Renal pelvis (tissue), 1 donor: ENCODE measurements at regions not wholly inside any gene's neighbourhood (a gene's known extent, or its start where the extent isn't known, plus 50 kb on each side); places are given as distances from the start of the nearest gene placed in this dataset.
"Not testable (repeated sequence)": the region's sequence is repeated elsewhere in the genome, so short reads cannot be mapped to it uniquely, and the experiment has no call there.

Experiments
- DNase-seq: peaks from one replicate; pipeline ENCODE4 v3.0.0-alpha.2; 2013

DNA sequence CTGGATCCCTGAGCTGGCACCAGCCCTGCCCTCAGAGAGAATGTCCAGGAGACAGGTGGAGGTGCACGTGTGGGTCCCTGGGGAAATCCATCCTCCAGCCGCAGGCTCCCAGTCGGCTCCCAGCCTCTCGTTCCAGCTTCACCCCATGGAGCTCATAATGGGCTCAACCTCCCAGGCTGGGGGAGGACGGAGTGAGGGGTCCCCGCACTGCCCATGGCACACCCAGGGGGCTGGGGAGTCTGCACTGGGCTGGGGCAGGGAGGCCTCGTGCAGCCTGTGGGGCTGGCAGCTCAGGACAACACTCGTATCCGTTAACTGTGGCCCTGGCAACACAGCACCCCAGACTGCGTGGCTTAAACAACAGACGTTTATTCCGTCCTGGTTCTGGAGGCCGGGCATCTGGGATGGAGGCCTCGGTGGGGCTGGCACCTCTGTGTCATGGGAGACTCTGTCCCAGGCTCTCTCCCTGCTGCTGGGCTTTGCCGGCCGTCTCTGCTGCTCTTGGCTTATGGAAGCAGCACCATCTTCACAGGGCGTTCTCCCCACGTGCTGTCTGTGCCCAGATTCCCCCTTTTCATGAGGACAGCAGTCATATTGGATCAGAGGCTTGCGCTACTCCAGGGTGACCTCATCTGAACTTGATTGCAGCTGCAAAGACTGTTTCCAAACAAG is 223.6 kb downstream of the TMEM121 start:
- DNase-seq: not testable (repeated sequence)

DNA sequence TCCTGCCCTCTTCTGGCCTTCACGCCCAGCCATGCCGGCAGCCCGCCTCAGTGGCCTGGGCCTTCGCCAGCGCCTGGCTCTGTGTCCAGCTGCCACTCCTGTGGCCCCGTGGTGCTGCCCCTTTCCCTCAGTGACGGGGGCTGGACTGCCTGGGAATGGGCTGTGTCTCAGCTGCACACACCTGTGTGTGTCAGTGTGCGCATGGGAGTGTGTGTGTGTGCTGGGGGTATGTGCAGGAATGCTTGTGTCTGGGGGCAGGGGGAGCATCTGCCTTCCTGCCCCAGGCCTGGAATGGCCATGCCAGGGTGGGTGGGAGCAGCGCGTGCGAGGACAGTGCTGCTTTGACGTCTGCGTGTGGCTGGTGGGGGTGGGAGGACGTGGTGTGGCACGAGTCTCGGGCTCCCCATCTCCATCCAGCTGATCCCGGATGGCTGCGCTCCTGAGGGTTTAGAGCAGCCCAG is 224.9 kb downstream of the TMEM121 start:
- not testable (repeated sequence) for DNase-seq

DNA sequence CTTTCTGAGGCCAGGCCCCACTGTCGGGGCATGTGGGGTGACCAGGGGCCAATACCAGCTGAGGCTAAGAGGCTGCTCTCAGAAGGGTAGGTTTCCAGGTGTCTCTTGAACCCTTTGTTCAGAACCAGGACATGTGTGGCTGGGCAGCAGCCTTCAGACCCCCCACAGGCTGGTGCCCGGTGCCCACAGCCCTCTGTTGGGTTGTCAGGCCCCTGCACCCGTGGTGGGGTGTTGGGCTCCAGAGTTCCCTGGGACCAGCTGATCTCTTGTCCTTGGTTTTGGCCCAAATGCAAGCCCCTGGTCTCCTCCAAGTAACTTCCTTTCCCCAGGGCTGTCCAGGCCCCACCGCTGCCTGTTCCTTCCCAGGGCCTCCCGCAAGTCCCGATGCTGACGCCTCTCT is 226.0 kb downstream of the TMEM121 start:
- DNase-seq: not testable (repeated sequence)

DNA sequence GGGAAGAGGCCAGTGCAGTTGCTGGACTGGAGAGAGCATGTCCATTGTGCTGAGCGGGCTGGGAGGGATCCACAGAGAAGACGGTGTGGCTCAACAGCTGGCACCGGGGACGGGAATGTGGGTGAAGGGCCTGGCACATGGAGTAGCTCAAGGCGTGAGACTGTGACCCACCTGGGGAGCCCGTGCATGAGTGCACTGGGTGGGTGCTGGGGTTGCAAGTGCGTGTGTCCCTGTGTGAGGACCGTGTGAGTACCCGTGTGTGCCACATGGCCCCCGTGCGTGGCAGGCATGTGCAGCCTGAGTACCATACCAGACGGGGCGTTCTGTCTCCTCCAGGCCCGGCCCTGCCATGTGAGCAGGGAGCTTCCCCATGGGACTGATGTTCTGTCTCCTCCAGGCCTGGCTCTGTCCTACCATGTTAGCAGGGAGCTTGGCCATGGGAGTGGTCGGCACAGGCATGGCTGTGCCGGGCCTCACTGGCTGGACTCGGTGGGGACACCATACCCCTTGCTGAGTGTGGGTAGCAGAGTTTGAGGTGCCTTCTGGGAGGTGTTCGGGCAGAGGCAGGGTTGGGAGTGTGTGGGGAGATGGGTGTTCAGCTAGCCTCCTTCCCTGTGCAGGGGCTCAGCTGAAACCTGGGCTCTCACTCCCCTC is 234.4 kb downstream of the TMEM121 start:
- DNase-seq: no peak

DNA sequence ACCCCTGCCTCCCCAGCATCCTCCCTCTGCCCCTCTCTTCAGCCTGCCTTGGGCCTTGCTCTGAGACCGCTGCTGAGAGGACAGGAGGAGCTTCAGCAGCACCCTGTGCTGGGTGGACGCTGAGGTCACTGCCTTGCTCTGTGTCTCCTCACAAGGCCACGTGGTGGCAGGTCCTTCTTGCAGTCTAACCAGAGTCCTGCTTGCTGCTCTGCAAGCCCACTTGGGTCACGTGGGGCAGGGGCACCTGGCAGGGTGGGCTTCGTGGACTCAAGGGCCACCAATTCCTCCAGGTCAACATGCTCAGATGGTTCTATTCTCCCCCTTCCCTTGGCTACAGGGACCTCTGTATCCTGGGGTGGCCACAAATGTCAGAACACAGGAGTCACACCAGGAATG is 235.0 kb downstream of the TMEM121 start:
- not testable (repeated sequence) for DNase-seq

DNA sequence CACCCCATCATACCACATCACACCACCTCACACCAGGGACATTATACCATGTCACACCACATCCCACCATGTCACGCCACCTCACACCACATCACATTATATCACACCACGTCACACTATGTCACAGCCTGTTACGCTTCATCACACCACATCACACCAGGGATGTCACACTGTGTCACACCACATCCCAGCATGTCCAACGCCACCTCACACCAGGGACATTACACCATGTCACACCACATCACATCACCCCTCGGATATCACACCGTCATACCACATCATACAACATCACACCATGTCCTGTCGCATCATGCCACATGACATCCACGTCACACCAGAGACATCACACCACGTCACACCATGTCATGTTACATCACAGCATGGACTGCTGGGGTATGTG is 235.5 kb downstream of the TMEM121 start:
- no peak for DNase-seq

DNA sequence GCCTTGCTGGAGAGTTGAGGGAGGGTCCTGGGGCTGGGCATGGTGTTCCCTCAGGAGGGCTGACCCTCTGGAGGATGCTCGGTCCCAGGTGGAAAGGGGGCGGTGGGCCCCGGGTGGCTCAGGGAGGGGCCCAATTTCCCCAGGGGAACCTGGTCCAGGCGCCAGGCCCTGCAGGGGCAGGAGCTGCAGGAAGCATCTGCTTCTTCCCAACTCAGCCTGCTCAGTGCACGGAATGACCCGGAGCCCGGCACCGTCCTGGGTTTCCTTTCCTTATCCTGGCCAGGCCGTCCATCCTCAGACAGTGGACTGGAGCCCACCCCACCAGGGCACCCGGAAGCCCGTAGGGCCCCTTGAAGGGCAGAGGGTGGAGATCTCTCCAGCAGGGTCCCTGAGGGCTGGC is 235.9 kb downstream of the TMEM121 start:
- DNase-seq: not testable (repeated sequence)

DNA sequence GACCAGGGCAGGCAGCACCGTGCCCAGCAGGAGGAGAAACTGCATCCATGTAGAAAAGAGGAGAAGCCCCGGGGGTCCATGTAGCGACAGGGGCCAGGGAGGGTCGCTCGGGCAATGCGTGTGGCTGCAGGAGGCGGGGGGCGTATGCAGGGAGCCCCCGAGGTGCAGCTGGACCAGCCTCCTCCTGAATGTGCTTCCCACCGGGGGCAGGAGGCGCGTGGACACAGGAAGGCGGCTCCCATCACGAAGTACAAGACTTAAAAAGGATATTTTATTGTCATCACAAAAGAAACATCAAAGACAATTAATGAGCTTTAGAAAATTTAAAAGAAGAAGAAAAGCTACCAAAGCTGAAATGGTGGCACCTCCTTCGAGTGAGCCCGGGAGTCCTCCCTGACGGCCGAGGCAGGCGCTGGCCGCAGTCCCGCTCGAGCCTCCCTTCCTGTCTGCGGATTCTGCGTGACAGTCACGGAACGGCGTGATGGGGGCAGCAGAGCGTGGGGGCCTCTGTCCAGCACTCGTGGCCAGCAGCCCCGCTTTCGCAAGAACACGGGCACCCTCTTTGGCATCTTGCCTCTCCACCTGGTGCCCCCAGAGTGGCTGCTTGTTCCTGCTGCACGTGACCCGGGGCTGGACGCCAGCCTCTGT is 238.0 kb downstream of the TMEM121 start:
- not testable (repeated sequence) for DNase-seq

DNA sequence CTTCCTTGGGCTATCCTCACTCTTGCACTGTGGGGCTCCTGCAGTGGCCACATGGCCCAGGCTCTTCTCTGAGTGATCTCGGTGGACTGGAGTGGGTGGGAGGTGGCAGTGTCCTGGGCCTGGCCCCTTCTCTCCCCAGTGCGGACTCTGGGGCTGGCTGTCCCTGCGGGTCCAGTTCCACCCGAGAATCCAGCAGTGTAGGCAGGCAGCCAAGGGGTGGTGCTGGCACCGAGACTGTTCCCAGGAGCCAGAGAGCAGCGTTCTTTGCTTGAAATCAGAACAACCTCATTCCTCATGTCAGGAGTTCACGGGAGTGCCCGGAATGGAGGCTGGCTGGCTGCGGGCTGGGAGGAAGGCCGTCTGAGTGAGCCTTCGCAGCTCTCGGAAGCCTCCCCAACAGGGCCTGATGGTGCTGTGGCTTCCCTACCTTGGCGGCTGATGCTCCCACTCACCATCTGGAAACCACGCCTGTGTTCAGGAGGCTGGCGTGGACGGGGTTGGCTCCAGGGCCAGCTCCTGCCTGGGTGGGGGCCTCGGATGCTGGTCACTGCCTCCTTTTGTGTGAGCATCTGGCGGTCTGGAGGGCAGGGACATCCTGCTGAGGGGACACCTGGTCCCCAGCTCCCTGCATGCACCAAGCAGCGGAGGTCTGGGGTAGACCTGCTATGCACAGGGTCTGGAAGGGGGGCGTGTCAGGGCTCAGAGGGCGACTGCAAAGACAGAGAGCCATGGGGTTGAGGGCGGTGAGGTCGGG is 238.9 kb downstream of the TMEM121 start:
- not testable (repeated sequence) for DNase-seq

DNA sequence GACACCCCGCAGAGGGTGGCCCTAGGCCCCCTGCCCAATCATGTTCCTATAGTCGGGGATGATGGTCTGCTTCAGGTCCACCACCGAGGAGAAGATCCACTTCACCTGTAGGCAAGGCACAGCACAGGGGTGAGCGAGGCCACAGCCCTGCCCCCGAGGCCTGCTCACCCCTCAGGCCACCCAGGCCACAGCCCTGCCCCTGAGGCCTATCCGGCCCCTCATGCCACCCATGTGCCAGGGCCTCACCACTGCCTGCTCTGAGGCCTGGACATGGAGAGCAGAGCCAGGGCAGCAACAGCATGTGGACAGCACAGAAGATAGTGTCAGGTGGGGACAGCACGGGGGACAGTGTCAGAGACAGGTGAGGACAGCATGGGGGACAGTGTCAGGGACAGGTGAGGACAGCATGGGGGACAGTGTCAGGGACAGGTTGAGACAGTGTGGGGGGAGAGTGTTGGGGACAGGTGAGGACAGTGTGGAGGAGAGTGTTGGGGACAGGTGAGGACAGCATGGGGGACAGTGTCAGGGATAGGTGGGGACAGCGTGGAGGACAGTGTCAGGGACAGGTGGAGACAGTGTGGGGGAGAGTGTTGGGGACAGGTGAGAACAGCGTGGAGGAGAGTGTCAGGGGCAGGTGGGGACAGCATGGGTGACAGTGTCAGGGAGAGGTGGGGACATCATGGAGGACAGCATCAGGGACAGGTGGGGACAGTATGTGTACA is 239.7 kb downstream of the TMEM121 start:
- DNase-seq: no peak

DNA sequence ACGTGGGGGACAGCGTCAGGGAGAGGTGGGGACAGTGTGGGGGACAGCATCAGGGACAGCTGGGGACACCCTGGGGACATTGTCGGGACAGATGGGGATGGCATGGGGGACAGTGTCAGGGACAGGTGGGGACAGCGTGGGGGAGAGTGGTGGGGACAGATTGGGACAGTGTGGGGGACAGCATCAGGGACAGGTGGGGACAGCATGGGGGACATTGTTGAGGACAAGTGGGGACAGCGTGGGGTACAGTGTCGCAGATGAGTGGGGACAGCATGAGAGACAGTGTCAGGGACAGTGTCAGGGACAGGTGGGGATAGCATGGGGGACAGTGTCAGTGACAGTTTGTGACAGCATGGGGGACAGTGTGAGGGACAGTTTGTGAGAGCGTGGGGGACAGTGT is 240.9 kb downstream of the TMEM121 start:
- DNase-seq: no peak

DNA sequence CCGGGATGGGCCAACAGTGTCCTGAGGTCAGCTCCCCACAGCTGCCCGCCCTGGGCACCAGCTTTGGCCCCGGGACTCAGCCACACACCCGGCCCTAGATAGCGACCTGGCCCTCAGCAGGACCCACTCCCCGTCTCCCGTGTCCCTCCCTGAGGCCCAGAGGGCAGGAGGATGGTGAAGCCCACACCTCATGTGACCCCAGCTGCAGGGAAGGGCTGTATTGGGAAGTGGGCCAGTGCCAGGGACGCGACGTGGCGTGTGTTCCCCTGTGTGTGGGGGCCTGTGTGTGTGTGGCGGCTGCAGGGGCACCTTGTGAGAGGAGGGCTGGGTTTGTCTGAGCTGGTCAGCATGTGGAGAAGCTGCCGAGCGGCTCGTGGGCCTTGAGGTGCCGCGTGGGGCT is 241.7 kb downstream of the TMEM121 start:
- DNase-seq: not testable (repeated sequence)

DNA sequence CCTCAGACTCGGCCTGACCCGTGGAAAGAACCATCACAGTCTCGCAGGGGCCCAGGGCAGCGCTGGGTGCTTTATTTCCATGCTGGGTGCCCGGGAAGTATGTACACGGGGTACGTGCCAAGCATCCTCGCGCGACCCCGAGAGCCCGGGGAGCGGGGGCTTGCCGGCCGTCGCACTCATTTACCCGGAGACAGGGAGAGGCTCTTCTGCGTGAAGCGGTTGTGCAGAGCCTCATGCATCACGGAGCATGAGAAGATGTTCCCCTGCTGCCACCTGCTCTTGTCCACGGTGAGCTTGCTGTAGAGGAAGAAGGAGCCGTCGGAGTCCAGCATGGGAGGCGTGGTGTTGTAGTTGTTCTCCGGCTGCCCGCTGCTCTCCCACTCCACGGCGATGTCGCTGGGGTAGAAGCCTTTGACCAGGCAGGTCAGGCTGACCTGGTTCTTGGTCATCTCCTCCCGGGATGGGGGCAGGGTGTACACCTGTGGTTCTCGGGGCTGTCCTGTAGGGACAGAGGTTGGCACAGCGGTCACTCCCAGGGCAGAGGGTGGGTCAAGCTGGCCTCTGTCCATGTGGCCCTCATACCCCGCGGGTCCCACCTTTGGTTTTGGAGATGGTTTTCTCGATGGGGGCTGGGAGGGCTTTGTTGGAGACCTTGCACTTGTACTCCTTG is 242.8 kb downstream of the TMEM121 start:
- DNase-seq: not testable (repeated sequence)

DNA sequence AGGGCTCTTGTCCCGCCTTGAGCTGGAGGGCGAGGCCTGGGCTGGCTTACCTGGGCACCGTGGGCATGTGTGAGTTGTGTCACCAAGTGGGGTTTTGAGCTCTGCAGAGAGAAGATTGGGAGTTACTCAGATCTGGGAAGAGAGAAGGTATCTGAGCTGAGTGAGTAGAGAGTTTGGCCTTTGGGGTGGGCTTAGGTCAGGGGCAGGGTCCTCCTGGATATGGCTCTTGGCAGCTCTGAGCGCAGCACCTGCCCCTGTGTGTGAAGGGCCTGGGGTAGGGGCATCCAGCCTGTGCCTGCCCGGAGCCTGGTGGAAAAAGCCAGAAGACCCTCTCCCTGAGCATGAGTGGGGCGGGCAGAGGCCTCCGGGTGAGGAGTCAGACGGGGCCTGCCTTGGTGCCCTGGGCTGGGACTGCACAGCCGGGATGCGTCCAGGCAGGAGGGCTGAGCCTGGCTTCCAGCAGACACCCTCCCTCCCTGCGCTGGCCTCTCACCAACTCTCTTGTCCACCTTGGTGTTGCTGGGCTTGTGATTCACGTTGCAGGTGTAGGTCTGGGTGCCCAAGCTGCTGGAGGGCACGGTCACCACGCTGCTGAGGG is 244.3 kb downstream of the TMEM121 start:
- not testable (repeated sequence) for DNase-seq

DNA sequence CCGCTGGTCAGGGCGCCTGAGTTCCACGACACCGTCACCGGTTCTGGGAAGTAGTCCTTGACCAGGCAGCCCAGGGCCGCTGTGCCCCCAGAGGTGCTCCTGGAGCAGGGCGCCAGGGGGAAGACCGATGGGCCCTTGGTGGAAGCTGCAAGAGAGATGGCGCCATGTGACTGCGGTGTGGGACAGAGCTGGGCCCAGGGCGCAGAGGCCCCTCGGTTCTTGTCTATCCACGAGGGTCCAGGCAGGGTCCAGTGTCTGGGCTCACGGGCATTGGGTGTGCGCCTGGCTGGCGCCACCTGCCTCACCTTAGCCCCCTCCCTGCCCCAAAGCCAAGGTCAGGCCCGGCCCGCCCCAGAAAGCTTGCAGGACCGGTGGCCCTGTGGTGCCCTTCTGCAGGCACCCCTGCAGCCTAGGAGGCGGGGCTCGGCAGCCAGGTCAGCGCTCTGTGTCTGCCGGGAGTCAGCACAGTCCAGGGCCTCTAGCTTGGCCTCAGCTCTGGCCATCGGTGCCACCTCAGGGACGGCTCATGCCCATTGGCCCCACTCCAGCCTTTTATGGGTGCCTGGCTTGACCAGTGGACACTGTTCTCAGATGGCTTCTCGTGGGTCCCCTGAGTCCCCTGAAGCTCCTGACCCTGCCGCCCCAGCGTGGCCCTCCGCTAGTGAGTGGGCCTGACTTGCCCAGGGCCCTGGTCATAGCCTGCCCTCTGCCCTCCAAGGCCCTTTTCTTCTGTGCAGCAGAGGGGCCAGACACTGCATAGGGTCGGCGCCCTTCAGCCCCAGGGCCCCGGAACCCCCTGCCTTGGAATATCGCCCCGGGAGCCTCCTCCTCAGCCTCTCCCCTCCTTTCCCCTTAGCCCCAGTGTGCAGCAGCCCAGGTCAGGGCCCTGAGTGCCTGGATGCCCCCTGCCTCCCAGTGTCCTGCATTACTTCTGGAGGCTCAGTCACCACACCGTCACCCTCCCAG is 245.2 kb downstream of the TMEM121 start:
- not testable (repeated sequence) for DNase-seq

DNA sequence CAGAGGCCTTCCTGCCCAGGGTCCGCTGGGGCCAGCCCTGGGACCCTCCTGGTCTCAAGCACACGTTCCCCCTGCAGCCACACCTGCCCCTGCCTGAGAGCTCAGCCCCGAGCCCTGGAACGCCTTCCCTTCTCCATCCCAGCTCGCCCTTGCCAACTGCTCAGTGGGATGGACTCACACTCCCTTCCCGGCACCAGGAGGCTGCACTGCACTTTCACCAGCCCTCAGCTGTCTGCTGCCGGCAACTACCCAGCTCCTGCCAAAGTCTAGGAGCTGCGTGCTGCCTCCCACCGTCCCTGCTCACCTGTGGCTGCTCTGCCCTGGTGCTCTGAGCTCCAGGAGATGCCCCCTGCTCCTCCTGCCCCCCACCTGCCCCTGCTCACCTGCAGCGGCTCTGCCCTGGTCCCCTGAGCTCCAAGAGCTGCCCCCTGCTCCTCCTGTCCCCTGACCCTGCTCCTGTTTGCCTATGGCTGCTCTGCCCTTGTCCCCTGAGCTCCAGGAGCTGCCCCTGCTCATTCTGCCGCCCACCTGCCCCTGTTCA is 246.4 kb downstream of the TMEM121 start:
- DNase-seq: not testable (repeated sequence)

DNA sequence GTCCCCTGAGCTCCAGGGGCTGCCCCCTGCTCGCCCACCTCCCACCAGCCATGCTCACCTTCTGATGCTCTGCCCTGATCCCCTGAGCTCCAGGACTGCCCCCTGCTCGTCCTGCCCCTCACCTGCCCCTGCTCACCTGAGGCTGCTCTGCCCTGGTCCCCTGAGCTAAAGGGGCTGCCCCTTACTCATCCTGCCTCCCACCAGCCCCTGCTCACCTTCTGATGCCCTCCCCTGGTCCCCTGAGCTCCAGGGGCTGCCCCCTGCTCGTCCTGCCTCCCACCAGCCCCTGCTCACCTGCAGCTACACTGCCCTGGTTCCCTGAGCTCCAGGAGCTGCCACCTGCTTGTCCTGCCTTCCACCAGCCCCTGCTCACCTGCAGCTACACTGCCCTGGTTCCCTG is 247.2 kb downstream of the TMEM121 start:
- no peak for DNase-seq

DNA sequence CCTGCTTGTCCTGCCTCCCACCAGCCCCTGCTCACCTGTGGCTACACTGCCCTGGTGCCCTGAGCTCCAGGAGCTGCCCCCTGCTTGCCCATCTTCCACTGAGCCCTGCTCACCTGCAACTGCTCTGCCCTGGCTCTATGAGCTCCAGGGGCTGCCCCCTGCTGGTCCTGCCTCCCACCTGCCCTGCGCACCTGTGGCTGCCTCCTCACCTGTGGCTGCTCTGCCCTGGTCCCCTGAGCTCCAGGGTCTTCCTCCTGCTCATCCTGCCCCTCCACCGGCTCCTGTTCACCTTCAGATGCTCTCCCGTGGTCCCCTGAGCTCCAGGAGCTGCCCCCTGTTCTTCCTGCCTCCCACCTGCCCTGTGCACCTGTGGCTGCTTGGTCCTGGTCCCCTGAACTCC is 247.6 kb downstream of the TMEM121 start:
- no peak for DNase-seq
